Upper lobe of left lung (tissue), 6 donors: ENCODE measurements at regions not wholly inside any gene's neighbourhood (a gene's known extent, or its start where the extent isn't known, plus 50 kb on each side); places are given as distances from the start of the nearest gene placed in this dataset.

Source experiments
- ATAC-seq, 2 donors: fragments of 200-7000 bp; cut with Tn5 transposase; one replicate each; pipeline ENCODE4 v1.9.1; 2022; ENCODE audit warnings: mild to moderate bottlenecking in 2 of 2, moderate library complexity in 2 of 2; ENCODE audit not compliant: low FRiP score in 2 of 2
- DNase-seq, 2 donors: peaks; one replicate each; pipeline ENCODE4 v3.0.0-alpha.2; 2019 to 2020
- H3K27ac ChIP-seq, 4 donors: fragments of 200-600 bp; sonication (generic); one replicate each; pipeline ENCODE4 v1.5.1; 2016 to 2019
- H3K27me3 ChIP-seq, 4 donors: fragments of 200-600 bp; sonication (generic); one replicate each; pipeline ENCODE4 v1.5.1; 2017 to 2019
- H3K36me3 ChIP-seq, 4 donors: fragments of 200-600 bp; sonication (generic); one replicate each; pipeline ENCODE4 v1.5.1; 2016 to 2019
- H3K4me1 ChIP-seq, 4 donors: fragments of 200-600 bp; sonication (generic); one replicate each; pipeline ENCODE4 v1.5.1; 2018 to 2019
- H3K4me3 ChIP-seq, 4 donors: fragments of 200-600 bp; sonication (generic); one replicate each; pipeline ENCODE4 v1.5.1; 2017 to 2019; ENCODE audit warnings: mild to moderate bottlenecking in 2 of 4, moderate library complexity in 1 of 4
- H3K9me3 ChIP-seq, 4 donors: fragments of 200-600 bp; sonication (generic); one replicate each; pipeline ENCODE4 v1.5.1; 2018 to 2019
- CTCF ChIP-seq, 6 experiments: fragments of 450-650 bp in 4 of 6; fragments of 200-600 bp in 2 of 6; sonication (generic) in 2 of 6; IDR thresholded peaks; one replicate each; pipeline ENCODE4 v1.5.1; 2016 to 2019; ENCODE audit warnings: antibody characterized with exemption in 6 of 6
- EP300 ChIP-seq, 4 donors: sonication (generic); formaldehyde crosslinking; IDR thresholded peaks; one replicate each; pipeline ENCODE4 v1.5.1; 2017; ENCODE audit warnings: antibody characterized with exemption in 4 of 4, control low read depth in 2 of 4
- POLR2A ChIP-seq, 4 donors: fragments of 450-650 bp; IDR thresholded peaks; one replicate each; pipeline ENCODE4 v1.5.1; 2016 to 2017; ENCODE audit warnings: antibody characterized with exemption in 4 of 4, mild to moderate bottlenecking in 2 of 4
- POLR2AphosphoS5 ChIP-seq, 2 donors: sonication (generic); formaldehyde crosslinking; IDR thresholded peaks; one replicate each; pipeline ENCODE4 v1.5.1; 2017; ENCODE audit warnings: antibody characterized with exemption in 2 of 2
- WGBS, 2 donors: methylation state at CpG; one replicate each; pipeline ENCODE4 v1.1.5; 2017 to 2018; 5-methylcytosine and 5-hydroxymethylcytosine counted together
- donor health status: DM: no; HTN: no; CAD: no; lungs with moderate emphysema.
- donor health status: DM: no; HTN: yes; CAD: no; lungs with severe emphysema.

DNA sequence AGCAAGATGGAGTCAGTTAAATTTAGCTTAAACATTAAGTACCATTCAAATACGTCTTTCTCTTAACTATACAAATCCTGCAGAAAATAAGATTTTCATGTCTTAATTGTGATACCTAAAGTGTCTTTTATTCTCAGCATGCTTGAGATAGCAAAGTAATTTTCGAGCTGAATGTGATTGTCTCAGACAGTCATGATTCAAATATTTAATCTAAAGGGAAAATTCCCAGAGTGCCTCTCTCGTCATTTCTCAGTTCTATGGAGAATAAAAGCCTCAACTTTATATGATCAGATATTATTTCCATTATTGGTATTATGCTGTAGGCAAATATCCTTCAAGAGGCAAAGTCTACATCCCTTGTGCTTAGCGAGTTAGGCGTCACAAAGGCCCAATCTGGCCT is 589.9 kb downstream of the TAFA4 start:
- WGBS, 2 donors: 63 to 89% methylated on average over 5 of the region's 5 CpGs
- ATAC-seq: no peak

DNA sequence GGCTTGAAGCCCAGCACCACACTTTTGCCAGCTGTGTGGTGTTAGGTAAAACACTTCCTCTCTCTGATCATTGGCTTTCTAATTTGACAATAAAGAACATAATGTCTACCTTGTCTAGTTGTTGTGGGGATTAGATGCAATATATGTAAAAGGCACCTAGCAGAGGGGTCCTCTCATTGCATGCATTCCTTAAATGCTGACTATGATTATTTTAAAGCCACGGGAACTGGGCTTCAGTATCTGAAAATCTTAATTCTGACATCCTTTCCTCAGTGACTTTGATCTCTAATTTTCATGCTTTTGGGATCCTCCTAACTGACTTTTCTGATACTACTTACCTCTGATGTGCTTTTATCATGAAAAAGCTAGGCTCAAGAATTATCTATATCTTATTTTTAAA is 596.3 kb downstream of the TAFA4 start:
- DNase-seq (no peak), ATAC-seq (no peak)
- Histone ChIP-seq H3K4me3 (no peak overlapping the region), H3K9me3 (no peaks in the 10 kb centered on the region), H3K36me3 (no peaks in the 10 kb centered on the region), H3K4me1 (no peaks in the 10 kb centered on the region), H3K27ac (no peak overlapping the region), H3K27me3 (no peaks in the 10 kb centered on the region)
- TF ChIP-seq CTCF (IDR thresholded peaks at IDR 0.05): no peak
- TF ChIP-seq POLR2AphosphoS5 (IDR thresholded peaks at IDR 0.05): no peak
- TF ChIP-seq EP300 (IDR thresholded peaks at IDR 0.05): no peak
- no peak for TF ChIP-seq POLR2A (IDR thresholded peaks at IDR 0.05)
- 64 to 84% methylated on average over 1 of the region's 1 CpG for WGBS, 2 donors

More for the DNA sequence above, 589.9 kb downstream of the TAFA4 start:
- Histone ChIP-seq H3K4me1 (no peaks in the 10 kb centered on the region), H3K4me3 (no peak overlapping the region), H3K27ac (no peak overlapping the region), H3K9me3 (no peaks in the 10 kb centered on the region), H3K27me3 (no peaks in the 10 kb centered on the region), H3K36me3 (no peaks in the 10 kb centered on the region)
- no peak for DNase-seq
- TF ChIP-seq POLR2A (IDR thresholded peaks at IDR 0.05) (no peak), EP300 (IDR thresholded peaks at IDR 0.05) (no peak), CTCF (IDR thresholded peaks at IDR 0.05) (no peak), POLR2AphosphoS5 (IDR thresholded peaks at IDR 0.05) (no peak)

- Histone ChIP-seq H3K36me3 (no peaks in the 10 kb centered on the region), H3K27me3 (no peaks in the 10 kb centered on the region), H3K9me3 (no peaks in the 10 kb centered on the region), H3K4me3 (no peak overlapping the region), H3K27ac (no peak overlapping the region), H3K4me1 (no peaks in the 10 kb centered on the region)
- ATAC-seq (no peak), DNase-seq (no peak)
- TF ChIP-seq EP300 (IDR thresholded peaks at IDR 0.05): no peak
- TF ChIP-seq POLR2AphosphoS5 (IDR thresholded peaks at IDR 0.05): no peak
- no peak for TF ChIP-seq POLR2A (IDR thresholded peaks at IDR 0.05)
- no peak for TF ChIP-seq CTCF (IDR thresholded peaks at IDR 0.05)
- WGBS, 2 donors: 74 to 84% methylated on average over 4 of the region's 4 CpGs
These were observed 597.9 kb downstream of the TAFA4 start for GRCh38 chr3:68334367-68334986.

DNA sequence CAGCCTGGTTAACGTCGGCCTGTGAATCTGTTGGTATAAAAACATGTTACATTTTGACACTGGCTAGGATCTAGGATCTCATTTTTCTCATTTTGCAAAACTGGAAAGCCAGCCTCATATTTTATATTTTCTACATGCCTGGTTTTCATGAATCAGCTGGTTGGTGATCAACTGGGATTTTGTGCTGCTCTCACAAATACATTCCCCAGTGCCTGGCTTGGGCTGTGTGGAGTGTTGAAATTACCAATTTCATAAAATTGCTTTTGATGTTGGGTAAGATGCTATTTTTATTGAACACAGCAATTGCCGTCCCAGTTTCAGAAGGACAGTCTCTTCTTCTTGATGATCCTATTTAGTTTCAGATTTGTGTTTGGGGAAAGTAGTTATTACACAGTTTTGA is 604.3 kb downstream of the TAFA4 start:
- Histone ChIP-seq H3K4me3 (no peak overlapping the region), H3K27me3 (no peaks in the 10 kb centered on the region), H3K9me3 (no peaks in the 10 kb centered on the region), H3K36me3 (no peaks in the 10 kb centered on the region), H3K27ac (no peak overlapping the region), H3K4me1 (no peaks in the 10 kb centered on the region)
- ATAC-seq: no peak
- DNase-seq: no peak
- WGBS, 2 donors: 96 to 97% methylated on average over 3 of the region's 3 CpGs
- TF ChIP-seq EP300 (IDR thresholded peaks at IDR 0.05): no peak
- TF ChIP-seq POLR2A (IDR thresholded peaks at IDR 0.05): no peak
- no peak for TF ChIP-seq POLR2AphosphoS5 (IDR thresholded peaks at IDR 0.05)
- no peak for TF ChIP-seq CTCF (IDR thresholded peaks at IDR 0.05)

- TF ChIP-seq CTCF (IDR thresholded peaks at IDR 0.05) (no peak), EP300 (IDR thresholded peaks at IDR 0.05) (no peak), POLR2A (IDR thresholded peaks at IDR 0.05) (no peak), POLR2AphosphoS5 (IDR thresholded peaks at IDR 0.05) (no peak)
- Histone ChIP-seq H3K4me3 (no peak overlapping the region), H3K27ac (no peak overlapping the region), H3K36me3 (no peaks in the 10 kb centered on the region), H3K4me1 (no peaks in the 10 kb centered on the region), H3K27me3 (no peaks in the 10 kb centered on the region), H3K9me3 (peaks cover 0 to 12% (median 0%) of the 10 kb centered on the region in 4 donors)
- DNase-seq (no peak), ATAC-seq (no peak)
- WGBS, 2 donors: 65 to 91% methylated on average over 1 of the region's 1 CpG
These were observed 616.4 kb downstream of the TAFA4 start for GRCh38 chr3:68315964-68316363.
